ENCODE measurements at regions not wholly inside any gene's neighbourhood (a gene's known extent, or its start where the extent isn't known, plus 50 kb on each side); places are given as distances from the start of the nearest gene placed in this dataset.
"Not testable (repeated sequence)": the region's sequence is repeated elsewhere in the genome, so short reads cannot be mapped to it uniquely, and the experiment has no call there.

- DNase-seq, result no peak
Measured at GRCh38 chr6:139448998-139449610, 74.7 kb upstream of the CITED2 start.

- DNase-seq, result no peak
Measured at GRCh38 chr6:139448051-139448649, 73.7 kb upstream of the CITED2 start.

- DNase-seq, result no peak
Measured at GRCh38 chr6:139447656-139447975, 73.2 kb upstream of the CITED2 start.

GRCh38 chr6:139446768-139447655 is 72.6 kb upstream of the CITED2 start:
- DNase-seq, result no peak

- no peak for DNase-seq
Measured at GRCh38 chr6:139446138-139446715, 71.8 kb upstream of the CITED2 start.

GRCh38 chr6:139444273-139444787 is 69.9 kb upstream of the CITED2 start:
- DNase-seq, result not testable (repeated sequence)

- DNase-seq, result no peak
Measured at GRCh38 chr6:139443231-139444112, 69.0 kb upstream of the CITED2 start.

GRCh38 chr6:139442188-139442671 is 67.8 kb upstream of the CITED2 start:
- DNase-seq, result no peak

GRCh38 chr6:139439349-139439748 is 64.9 kb upstream of the CITED2 start:
- DNase-seq, result no peak

GRCh38 chr6:139438775-139439174 is 64.3 kb upstream of the CITED2 start:
- DNase-seq, result no peak

- DNase-seq, result no peak
Measured at GRCh38 chr6:139436957-139437348, 62.5 kb upstream of the CITED2 start.

- no peak for DNase-seq
Measured at GRCh38 chr6:139436200-139436956, 61.9 kb upstream of the CITED2 start.

- DNase-seq, result no peak
Measured at GRCh38 chr6:139433631-139434419, 59.4 kb upstream of the CITED2 start.

- no peak for DNase-seq
Measured at GRCh38 chr6:139431602-139431956, 57.1 kb upstream of the CITED2 start.

- no peak for DNase-seq
Measured at GRCh38 chr6:139430899-139431601, 56.6 kb upstream of the CITED2 start.

GRCh38 chr6:139429580-139430145 is 55.2 kb upstream of the CITED2 start:
- no peak for DNase-seq

- no peak for DNase-seq
Measured at GRCh38 chr6:139427199-139427598, 52.8 kb upstream of the CITED2 start.

- DNase-seq, result no peak
Measured at GRCh38 chr6:139426795-139427194, 52.3 kb upstream of the CITED2 start.

- no peak for DNase-seq
Measured at GRCh38 chr6:139425780-139426179, 51.3 kb upstream of the CITED2 start.
